TTC549 (cell line): ENCODE measurements at regions not wholly inside any gene's neighbourhood (a gene's known extent, or its start where the extent isn't known, plus 50 kb on each side); places are given as distances from the start of the nearest gene placed in this dataset.
"Not testable (repeated sequence)": the region's sequence is repeated elsewhere in the genome, so short reads cannot be mapped to it uniquely, and the experiment has no call there.

Experiments
- FAIRE-seq: peaks from 2 replicates; lab custom pipeline; 2012; peaks lifted over from hg19 to GRCh38; lab: Jason Lieb, UNC

- FAIRE-seq, result no peak
Observed at GRCh38 chr17:70447588-70447987, 278.3 kb downstream of the KCNJ2 start.

DNA sequence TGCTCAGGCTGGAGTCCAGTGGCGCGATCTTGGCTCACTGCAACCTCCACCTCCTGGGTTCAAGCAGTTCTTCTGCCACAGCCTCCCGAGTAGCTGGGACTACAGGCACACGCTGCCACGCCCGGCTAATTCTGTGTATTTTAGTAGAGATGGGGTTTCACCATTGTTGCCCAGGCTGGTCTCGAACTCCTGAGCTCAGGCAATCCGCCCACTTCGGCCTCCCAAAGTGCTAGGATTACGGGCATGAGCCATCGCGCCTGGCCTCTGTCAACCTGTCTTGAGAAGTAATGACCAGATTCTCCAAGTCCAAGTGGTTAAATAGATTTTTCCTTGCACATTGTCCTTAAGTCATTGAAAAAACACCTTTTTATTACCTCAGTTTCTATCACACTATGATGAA lies 283.7 kb downstream of the KCNJ2 start:
- not testable (repeated sequence) for FAIRE-seq

- FAIRE-seq, result no peak
Observed at GRCh38 chr17:70454377-70454776, 285.0 kb downstream of the KCNJ2 start.

DNA sequence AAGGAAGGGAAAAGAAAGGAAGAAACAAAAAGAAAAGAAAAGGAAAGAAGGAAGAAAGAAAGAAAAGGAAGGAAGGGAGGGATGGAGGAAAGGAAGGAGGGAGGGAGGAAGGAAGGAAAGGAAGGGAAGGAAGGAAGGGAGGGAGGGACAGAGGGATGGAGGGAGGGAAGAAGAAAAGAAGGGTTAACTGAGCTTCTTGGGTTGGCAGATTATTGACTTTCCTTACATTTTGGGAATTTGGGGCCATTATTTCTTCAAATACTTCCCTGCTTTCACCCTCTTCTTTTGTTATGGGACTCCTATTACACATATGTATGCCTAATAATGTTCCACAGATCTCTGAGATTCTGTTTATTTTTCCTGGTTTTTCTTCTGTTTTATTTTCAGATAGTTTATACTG lies 285.6 kb downstream of the KCNJ2 start:
- no peak for FAIRE-seq

- FAIRE-seq, result no peak
Observed at GRCh38 chr17:70464995-70465394, 295.7 kb downstream of the KCNJ2 start.

DNA sequence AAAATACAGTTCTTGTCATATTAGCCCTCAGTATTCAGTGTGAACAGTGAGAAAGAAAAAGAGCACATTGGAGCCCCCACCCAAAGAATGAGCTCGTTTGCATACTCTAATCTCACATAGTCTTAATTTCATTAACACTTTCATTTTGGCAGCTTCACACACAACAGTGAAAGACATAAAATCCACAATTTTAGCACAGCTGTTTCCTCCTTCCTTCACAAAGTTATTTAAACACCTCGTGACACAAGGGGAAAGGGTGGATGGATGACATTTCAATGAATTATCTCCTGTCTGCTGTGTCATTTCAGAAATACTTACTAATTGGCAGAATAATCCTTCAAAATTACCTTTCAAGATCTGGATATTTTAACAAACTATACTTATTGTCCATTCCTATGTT lies 299.3 kb downstream of the KCNJ2 start:
- no peak for FAIRE-seq

GRCh38 chr17:70473049-70473448 lies 303.7 kb downstream of the KCNJ2 start:
- no peak for FAIRE-seq

DNA sequence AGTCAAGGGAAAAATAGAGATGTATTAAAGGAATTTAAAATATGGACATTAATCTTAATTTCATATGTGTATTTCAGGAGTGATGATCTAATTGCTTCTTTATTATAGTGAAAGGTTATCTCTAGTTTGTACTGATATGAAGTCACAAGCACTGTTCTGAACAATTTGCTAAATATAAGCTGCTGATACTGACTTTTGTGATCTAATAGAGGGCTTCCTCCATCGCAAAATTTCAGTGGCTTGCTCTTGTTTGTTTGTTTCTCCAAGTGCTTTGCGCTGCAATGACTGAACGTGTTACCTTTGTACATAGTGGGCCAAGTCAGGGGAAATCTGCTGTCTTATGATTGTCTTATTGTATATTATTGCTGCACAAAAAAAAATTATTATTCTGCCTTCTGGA lies 307.0 kb downstream of the KCNJ2 start:
- no peak for FAIRE-seq

- FAIRE-seq, result no peak
Observed at GRCh38 chr17:70478902-70479301, 309.6 kb downstream of the KCNJ2 start.

DNA sequence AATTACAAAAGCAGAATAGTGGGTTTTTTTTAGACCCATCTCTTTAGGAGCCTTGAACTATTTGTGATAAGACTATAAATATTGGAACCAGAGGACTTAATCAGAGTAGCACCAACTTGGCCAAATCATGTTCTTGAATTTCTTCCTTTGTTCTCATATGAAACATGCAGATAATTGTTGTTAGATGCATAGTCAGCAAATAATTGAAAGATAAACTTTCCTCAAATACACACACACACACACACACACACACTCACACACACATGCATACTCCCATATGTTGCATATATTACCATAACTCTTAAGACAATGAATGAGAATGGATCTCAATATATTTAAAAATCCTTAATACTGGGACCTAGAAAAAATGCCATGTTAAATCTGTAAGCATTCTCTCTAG lies 310.4 kb downstream of the KCNJ2 start:
- FAIRE-seq, result no peak

DNA sequence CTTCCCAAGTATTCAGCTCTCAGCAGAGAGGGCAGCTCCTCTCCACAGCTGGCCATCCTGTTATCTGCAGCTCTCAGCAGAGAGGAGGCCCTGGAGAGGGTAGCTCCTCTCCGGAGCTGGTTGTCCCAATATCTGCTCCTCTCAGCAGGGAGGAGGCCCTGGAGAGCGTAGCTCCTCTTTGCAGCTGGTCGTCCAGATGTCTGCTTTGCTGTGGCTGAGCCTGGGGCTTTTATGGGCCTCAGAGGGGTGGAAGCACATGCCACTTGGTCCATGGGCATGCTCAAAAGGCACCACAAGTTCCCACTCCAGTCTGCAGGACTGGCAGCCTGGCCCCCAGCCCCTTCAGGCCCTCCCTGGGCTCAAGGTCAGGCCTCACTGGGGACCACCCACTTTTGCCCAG lies 314.3 kb downstream of the KCNJ2 start:
- FAIRE-seq, result no peak

GRCh38 chr17:70484050-70484449 lies 314.7 kb downstream of the KCNJ2 start:
- no peak for FAIRE-seq

GRCh38 chr17:70484496-70484895 lies 315.2 kb downstream of the KCNJ2 start:
- FAIRE-seq, result no peak

- no peak for FAIRE-seq
Observed at GRCh38 chr17:70492368-70492767, 323.0 kb downstream of the KCNJ2 start.

- FAIRE-seq, result no peak
Observed at GRCh38 chr17:70493277-70493874, 324.0 kb downstream of the KCNJ2 start.

DNA sequence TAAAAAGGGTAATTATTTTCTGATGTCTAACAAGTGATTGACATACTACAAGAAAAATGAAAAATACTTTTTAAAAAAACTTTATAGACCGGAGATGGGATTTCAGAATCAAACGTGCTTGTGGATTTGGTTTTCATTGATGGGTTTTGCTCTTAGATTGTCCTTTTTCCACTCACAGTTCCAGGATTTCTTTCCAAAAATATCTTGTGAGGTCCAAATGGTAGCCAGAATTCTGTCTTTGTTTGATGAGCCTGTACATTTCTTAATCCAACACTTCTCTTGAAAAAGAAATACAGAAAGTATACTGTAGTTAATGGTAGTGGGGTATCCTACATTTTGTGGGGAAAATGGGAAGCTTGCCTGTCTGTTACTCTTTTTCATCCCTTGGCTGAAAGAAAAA lies 329.3 kb downstream of the KCNJ2 start:
- no peak for FAIRE-seq

DNA sequence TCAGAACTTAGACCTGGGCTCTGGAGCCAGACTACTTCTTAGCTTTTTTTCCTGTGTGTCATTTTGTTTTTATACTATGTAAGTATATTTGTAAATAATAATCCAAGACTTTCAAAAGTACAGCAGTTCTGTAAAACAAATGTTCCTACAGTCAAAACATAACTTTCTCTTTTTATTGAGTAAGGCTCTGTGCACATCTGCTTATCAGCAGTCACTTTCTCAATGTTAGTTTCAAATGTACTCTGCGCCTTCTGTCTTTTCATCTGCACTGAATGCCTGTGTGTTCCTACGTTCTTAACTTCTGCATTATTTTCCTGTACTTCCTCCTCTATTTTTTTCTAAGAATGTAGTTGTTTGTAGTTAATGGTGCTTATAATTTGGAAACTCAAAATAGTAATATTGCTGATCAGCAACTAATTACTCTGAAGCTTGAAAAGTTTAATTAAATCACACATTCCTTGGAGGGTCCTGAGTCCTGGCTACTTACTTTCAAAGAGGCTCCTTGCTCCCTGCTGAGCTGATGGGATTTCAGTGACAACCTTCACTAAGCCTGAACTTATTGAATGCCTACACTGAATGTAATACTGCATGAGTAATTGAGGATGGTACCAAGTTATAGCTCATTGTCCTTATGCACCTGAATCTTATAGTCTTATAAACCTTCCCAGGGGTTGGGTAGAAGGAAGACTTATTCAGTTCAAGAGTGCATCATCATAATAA lies 329.9 kb downstream of the KCNJ2 start:
- FAIRE-seq, result no peak

DNA sequence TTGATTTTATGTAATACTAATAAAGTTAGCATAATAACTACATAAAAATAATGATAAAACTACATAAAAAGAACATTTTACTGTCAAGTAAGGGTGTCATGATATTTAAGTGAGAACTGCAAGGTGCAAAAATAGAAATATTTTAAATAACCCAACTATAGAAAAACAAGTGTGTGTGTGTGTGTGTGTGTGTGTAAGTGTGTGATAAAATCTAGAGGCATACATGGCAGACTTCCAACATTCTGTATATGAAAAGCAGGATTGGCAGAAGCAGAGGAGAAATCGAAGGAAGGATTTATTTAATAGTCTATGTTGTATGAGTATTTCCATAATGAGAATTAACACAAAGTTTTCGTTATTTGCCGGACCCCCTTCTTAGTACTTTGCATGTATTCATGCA lies 334.1 kb downstream of the KCNJ2 start:
- no peak for FAIRE-seq

DNA sequence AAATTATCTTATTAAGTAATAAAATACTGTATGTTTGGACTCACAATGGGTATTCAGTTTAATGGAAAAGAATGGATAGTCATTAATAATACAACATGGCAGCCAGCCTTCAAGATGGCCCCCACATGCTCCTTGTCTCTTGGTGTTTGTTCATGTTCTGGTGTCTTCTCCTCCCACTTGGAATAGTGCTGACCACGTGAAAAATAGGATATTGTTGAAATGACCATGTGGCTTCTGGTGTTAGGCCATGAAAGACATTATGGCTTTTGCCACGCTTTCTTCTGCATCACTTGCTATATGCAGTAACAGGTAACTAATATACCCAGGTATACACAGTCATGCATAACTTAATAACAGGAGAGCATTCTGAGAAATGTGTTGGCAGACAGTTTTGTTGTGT lies 341.0 kb downstream of the KCNJ2 start:
- no peak for FAIRE-seq

- no peak for FAIRE-seq
Observed at GRCh38 chr17:70517816-70518215, 348.5 kb downstream of the KCNJ2 start.

- no peak for FAIRE-seq
Observed at GRCh38 chr17:70519300-70519699, 350.0 kb downstream of the KCNJ2 start.

DNA sequence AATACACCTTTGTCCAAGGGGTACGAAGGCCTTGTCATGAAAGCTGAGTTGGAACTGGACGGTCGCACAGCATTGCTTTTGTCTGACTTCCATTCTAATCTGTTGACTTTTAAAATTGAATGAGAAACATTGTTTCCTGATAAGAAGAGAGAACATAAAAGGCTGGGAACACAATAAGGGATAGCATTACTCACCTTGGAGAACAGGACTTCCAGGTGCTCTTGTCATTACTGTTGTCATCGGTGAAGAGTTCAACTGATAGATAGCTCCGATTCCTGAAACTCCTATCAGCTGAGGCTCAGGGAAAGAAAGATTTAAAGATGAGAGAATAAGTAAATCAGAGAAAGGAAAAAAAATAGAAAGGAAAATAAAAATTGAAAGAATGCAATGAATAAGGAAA lies 351.1 kb downstream of the KCNJ2 start:
- FAIRE-seq, result no peak

- FAIRE-seq, result no peak
Observed at GRCh38 chr17:70520956-70521355, 351.6 kb downstream of the KCNJ2 start.

DNA sequence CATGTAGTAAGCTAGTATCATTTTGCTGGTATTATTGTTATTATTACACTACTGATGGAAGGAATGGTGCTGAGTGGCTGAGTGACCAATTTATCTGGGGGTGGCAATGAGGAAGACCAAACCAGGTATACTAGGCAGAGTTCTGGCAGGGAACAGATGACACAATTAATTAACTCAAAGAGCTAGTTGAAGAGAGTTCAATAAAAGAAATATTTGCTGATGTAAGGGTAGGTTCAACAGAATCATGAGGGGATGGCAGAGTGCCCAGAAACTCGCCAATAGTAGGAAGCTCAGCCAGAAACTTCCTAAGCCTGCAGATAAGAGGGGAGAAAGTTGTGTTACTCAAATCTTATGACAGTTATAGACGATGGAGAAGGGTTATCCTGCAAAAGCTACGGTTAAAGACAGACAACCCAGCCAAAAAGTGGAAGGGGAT lies 352.5 kb downstream of the KCNJ2 start:
- no peak for FAIRE-seq
